IPS-NIHi7 (cell line): ENCODE measurements at regions not wholly inside any gene's neighbourhood (a gene's known extent, or its start where the extent isn't known, plus 50 kb on each side); places are given as distances from the start of the nearest gene placed in this dataset.

Experiments used
- DNase-seq: peaks from one replicate; pipeline ENCODE4 v3.0.0; 2012; ENCODE audit warnings: mixed read lengths; ENCODE audit errors: extremely low spot score

GRCh38 chr22:48342016-48342415 lies 1485.7 kb downstream of the BRD1 start:
- no peak for DNase-seq

DNA sequence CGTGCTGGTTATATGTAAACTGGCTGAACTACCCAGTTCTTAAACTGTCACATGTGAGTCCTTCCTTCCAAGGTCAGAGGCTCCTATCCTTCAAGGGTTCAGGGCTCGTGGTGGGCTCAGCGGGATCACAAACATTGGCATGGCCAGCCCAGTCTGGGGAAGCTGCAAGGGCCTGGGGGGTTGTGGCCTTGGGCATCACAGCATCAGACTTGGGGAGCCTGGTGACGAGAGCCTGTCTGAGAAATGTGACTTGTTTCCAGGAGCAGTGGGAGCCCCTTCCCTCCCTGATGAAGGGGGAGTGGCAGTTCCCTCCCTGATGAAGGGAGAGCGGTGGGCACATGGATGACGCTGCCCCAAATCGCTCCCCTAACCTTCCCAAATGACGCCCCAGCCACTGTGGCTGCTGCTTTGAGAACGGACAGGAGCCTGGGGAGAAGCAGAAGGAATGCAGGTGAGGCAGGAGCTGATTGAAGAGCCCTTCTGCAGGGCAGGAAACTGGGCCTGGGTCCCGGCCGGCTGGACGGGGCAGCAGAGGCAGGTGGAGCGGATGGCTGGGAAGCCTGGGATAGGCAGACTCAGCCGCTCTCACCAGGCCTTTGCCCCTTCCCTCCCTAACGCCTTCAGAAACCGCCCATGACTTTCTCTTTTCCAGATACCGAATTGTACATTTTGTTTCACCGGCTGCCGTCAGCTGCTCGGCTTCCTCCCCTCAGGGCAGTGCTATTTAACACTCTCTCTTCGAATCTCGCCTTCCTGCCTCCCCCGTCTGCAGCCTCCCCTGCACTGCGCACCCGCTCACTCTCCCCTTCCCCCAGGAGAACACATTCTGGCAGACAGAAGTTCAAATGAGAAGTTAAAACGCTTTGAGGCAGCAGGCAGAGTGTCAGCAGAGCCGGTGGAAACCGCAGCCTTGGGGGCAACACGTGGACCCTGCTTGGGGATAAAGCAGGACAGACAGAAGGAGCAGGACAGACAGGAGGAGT lies 1486.7 kb downstream of the BRD1 start:
- DNase-seq = peak; percentile 29

GRCh38 chr22:48340191-48340590 lies 1487.5 kb downstream of the BRD1 start:
- DNase-seq = no peak

- no peak for DNase-seq
Observed at GRCh38 chr22:48338793-48339705, 1488.6 kb downstream of the BRD1 start.

DNA sequence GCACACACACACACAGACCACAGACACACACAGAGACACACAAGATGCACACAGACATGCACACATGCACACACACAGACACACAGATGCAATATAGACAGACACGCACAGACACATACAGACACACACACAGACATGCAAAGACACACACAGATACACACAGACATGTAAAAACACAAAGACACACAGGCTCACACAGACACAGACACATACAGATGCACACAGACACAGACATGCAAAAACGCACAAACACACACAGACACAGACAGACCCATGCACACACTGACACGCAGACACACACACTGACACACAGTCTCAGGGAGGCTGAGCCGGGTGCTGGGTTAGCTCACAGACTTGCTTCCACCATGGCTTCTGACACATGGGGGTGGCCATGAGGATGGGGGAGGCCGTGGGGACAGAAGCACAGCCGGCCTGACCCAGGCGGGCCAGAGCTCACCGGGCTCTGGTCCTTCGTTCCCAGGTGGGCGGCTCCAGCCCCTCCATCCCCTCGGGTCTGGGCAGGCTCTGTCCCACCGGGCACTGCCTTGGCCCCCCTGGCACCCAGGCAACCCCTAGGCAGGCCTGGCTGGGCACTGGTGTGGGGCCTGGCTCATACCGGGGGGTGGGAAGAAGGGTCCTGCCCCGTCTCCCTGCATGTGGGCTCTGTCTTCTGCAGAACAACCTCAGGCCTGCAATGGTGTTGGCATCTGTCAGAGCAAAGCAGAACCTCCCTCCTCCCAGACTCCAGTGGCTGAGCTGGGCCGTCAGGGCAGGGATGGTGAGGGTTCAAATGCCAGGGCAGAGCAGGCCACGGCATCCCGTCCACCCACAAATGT lies 1489.5 kb downstream of the BRD1 start:
- no peak for DNase-seq

DNA sequence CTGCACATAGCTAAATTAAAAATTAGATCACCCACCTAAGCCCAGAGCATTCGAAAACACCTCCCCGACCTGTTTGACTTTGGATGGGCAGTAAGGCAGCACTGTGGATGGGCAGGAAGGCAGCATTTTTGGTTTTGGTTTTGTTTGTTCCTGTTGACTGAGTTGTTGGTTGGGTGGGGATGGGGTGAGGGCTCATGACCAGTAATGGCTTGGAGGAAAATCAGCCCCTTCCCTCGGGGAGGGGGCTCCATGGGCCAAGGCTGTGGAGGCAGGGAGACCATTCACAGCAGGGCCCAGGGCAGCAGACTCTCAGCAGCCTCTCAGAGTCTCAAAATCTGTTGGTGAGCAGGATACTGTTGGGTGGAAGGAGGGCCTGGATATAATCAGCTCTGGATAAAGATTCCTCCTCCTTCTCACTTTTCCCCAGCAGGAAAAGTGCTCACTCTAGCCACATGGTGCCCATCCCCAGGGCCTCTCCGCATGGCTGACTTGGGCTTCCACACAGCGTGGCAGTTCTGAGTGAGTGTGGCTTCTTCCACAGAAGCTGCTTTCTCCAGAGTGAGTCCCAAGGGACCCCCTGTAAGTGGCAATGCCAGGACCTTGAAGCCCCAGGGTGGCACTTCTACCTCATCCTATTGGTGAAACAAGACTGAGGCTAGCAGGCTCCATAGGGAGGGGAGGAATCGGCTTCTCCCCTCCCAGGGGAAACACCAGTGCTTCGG lies 1491.2 kb downstream of the BRD1 start:
- DNase-seq = no peak

DNA sequence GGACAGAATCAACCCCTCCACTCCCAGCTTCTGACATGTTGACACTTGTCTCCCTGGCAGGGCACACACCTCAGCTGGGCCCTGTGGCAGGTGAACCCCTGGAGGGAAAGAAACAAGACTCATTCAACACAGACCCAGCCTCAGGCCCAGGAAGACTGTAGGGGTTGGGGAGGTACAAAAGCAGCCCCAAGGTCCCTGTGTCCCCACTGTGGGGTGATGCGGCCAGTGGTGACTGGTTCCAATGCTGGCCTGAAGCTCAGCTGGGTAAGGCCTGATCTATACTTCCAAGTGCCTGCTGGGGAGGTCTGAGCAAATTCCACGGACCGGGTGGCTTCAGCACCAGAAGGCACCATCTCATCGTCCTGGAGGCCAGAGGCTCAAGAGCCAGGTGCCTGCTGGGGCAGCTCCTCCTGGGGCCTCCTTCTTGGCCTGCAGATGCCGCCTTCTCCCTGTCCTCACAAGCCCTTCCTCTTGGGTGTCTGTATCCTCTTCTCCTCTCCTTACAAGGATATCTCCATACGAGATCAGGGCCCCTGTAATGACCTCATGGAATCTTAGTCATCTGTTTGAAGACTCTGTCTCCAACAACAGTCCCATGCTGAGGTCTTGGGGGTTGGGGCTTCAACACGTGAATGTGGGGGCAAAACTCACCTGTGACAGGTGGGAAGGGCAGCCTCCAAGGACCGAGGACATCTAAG lies 1492.1 kb downstream of the BRD1 start:
- no peak for DNase-seq

DNA sequence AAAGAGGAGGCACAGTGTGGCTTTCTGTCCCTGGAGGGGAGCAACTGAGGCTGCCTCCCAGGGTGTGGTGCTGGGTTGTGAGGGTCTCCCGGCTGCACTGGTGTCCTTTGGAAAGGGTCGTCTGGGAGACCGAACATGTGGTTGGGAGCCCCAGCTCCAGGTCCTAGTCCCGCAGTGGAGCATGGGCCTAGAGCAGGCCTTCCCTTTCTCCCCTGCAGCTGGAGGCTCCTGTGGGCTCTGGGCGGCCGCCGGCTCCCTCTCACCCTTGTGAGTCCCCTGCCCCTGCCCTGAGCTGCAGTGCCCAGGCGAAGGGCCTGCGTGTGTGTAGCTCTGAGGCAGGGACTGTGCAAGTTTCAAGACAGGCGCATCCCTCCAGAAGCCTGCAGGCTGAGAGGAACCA lies 1492.7 kb downstream of the BRD1 start:
- no peak for DNase-seq

- DNase-seq = no peak
Observed at GRCh38 chr22:48333816-48334735, 1493.6 kb downstream of the BRD1 start.

GRCh38 chr22:48333323-48333763 lies 1494.3 kb downstream of the BRD1 start:
- no peak for DNase-seq

DNA sequence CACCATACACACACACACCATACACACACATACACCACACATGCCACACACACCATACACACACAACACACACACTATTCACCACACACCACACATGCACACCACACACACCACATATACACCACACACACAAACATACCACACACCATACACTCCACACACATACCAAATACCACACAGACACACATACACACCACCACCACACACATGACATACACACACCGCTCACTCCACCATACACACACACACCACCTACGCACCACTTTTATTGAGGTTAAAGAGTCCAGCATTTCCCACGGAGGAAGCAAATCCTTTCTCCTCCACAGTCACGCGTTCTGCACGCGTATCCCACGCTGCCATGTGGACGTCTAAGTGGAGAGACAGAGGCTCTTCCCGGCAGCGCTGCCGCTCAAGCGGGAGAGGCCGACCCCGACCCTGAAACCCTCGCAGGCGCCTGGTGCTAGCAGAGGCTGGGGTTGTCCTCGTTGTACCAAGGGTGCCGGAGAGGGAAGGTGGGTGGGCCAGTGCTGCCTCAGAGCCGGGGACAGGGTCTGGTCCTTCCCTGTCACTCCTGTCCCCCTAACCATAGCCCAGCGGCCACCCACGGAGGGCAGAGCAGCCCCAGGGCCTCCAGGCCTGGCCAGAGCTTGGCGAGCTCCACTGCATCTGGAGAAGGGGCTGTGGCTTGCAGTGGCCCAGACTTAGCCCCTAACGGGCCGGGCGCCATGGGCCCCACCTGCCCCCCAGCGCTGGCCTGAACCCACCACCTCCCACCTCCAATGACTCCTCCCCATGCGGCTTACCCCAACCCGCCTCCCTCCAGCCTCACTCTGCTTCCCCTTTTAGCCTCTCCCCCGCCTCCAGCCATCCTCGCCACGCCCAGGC lies 1495.0 kb downstream of the BRD1 start:
- DNase-seq = no peak

- DNase-seq = no peak
Observed at GRCh38 chr22:48331691-48332220, 1495.9 kb downstream of the BRD1 start.

- no peak for DNase-seq
Observed at GRCh38 chr22:48331266-48331665, 1496.4 kb downstream of the BRD1 start.

DNA sequence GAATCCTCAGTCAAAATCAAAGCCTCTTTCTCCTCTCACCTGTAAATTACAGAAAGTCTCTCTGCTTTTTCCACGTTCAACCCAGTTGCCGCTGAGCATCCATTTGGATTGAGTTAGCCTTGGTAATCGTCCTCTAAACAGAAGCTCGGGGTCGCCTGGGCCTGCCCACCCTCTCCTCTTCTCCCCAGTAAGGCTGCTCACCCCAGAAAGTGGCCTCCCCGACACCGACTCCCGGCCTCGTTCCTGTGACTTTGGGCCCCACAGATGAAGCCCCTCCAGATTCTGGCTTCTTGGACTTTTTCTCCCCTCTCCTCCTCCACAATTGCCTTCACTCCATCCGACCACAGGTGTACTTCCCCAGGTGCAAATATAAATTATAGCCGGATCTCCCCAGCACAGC lies 1500.0 kb downstream of the BRD1 start:
- DNase-seq = no peak

DNA sequence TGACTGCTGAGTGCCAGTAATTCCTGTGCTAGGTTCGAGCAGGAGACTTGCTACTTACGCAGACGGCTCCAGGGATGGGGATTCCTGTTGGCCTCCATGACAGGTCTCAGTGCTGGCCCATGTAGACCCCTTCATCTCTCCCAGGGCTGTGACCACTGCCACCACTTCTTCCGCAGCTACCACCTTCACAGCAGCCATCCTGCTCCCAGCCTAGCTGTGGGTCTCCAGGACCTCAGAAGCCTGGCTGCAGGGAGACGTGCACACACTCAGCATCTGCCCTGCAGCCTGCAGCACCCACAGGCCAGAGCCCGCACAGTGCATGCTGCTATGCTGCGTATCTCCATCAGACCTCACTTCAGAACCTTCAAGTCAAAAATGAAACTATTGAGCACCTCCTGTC lies 1503.9 kb downstream of the BRD1 start:
- no peak for DNase-seq

- DNase-seq = no peak
Observed at GRCh38 chr22:48322907-48323306, 1504.8 kb downstream of the BRD1 start.

- no peak for DNase-seq
Observed at GRCh38 chr22:48321986-48322545, 1505.6 kb downstream of the BRD1 start.
